A204.1 (cell line): ENCODE measurements at regions not wholly inside any gene's neighbourhood (a gene's known extent, or its start where the extent isn't known, plus 50 kb on each side); places are given as distances from the start of the nearest gene placed in this dataset.

Experiments
- FAIRE-seq: peaks from 2 replicates; lab custom pipeline; 2012; peaks lifted over from hg19 to GRCh38; lab: Jason Lieb, UNC

GRCh38 chr12:115215544-115215943 is 531.6 kb upstream of the TBX3 start:
- no peak for FAIRE-seq

- FAIRE-seq, result no peak
Measured at GRCh38 chr12:115213538-115214016, 529.6 kb upstream of the TBX3 start.

GRCh38 chr12:115213118-115213517 is 529.1 kb upstream of the TBX3 start:
- no peak for FAIRE-seq

GRCh38 chr12:115212356-115212755 is 528.4 kb upstream of the TBX3 start:
- no peak for FAIRE-seq

GRCh38 chr12:115210533-115211252 is 526.7 kb upstream of the TBX3 start:
- no peak for FAIRE-seq

- FAIRE-seq, result no peak
Measured at GRCh38 chr12:115209230-115209629, 525.3 kb upstream of the TBX3 start.

- no peak for FAIRE-seq
Measured at GRCh38 chr12:115208098-115208497, 524.1 kb upstream of the TBX3 start.

- no peak for FAIRE-seq
Measured at GRCh38 chr12:115207216-115207915, 523.4 kb upstream of the TBX3 start.

- no peak for FAIRE-seq
Measured at GRCh38 chr12:115206801-115207200, 522.8 kb upstream of the TBX3 start.

GRCh38 chr12:115205755-115206308 is 521.9 kb upstream of the TBX3 start:
- no peak for FAIRE-seq

- no peak for FAIRE-seq
Measured at GRCh38 chr12:115204957-115205754, 521.2 kb upstream of the TBX3 start.

GRCh38 chr12:115203701-115204100 is 519.7 kb upstream of the TBX3 start:
- FAIRE-seq, result no peak

GRCh38 chr12:115201966-115202365 is 518.0 kb upstream of the TBX3 start:
- FAIRE-seq, result no peak

- no peak for FAIRE-seq
Measured at GRCh38 chr12:115199831-115200230, 515.9 kb upstream of the TBX3 start.

- FAIRE-seq, result no peak
Measured at GRCh38 chr12:115194857-115195256, 510.9 kb upstream of the TBX3 start.

- FAIRE-seq, result no peak
Measured at GRCh38 chr12:115194448-115194847, 510.5 kb upstream of the TBX3 start.

GRCh38 chr12:115191342-115191741 is 507.4 kb upstream of the TBX3 start:
- FAIRE-seq, result no peak

- FAIRE-seq, result no peak
Measured at GRCh38 chr12:115190010-115190770, 506.2 kb upstream of the TBX3 start.

- FAIRE-seq, result no peak
Measured at GRCh38 chr12:115185506-115185905, 501.5 kb upstream of the TBX3 start.

- FAIRE-seq, result no peak
Measured at GRCh38 chr12:115183752-115184151, 499.8 kb upstream of the TBX3 start.

GRCh38 chr12:115177899-115178298 is 493.9 kb upstream of the TBX3 start:
- FAIRE-seq, result no peak
